ENCODE measurements at regions not wholly inside any gene's neighbourhood (a gene's known extent, or its start where the extent isn't known, plus 50 kb on each side); places are given as distances from the start of the nearest gene placed in this dataset.
A peak's percentile ranks its signal among the peaks of the same experiment; 100 is the strongest.

DNA sequence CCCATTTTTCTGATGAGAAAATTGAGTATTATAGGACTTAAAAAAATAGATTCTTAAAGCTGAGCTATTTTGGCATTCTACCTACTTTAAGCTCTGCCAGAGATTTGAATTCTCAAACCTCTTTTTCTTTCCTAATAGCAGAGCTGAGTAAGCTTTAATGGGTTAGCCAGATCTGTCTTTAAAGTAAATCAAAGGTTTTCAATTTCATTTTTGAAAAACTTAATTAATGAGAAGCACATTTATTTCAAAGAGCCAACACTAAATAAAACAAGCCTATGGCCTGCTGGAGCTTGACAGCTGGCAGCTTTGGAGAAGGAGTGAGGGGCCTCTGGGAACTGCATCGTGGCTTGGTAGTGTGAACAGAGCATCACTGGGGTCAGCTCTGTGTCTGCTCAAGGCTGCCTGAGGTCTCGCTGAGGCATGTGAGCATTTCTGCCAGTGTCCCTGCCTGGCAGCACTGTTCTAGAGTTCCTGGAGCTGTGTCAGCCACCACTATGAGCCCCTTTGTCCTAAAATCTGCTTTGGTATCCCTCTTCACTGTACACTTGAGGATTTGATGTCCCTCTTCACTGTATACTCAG is 50.4 kb upstream of the PRSS23 start:
- Histone ChIP-seq H3K9me2 (ENCODE audit: insufficient read depth) (no peaks in the 10 kb centered on the region), H3K4me2 (no peak overlapping the region), H3K4me3 (no peak overlapping the region), H3K79me2 (ENCODE audit: low read depth) (no peaks in the 10 kb centered on the region), H3K36me3 (ENCODE audit: low read depth) (no peaks in the 10 kb centered on the region), H3K9me3 (ENCODE audit: insufficient read depth, low read depth) (no peaks in the 10 kb centered on the region), H3K4me1 (replicated peaks; ENCODE audit: insufficient read depth) (peaks cover 8% of the 10 kb centered on the region), H3K27me3 (ENCODE audit: insufficient read depth, low read depth) (no peaks in the 10 kb centered on the region), H4K20me1 (ENCODE audit: insufficient read depth) (no peaks in the 10 kb centered on the region), H2AFZ (no peak overlapping the region), H3K27ac (no peak overlapping the region), H3F3A (ENCODE audit: insufficient read depth, low read depth) (peaks cover 4% of the 10 kb centered on the region; the same call in 1 of the 2 replicates)
- ChIA-PET CTCF (no interaction called here), POLR2A (ENCODE audit: unreplicated experiment) (interaction anchor here (0.6 kb wide), 1 partner anchor 40 kb away, joined by 3 read pairs; no protein-coding TSS in a partner anchor)
- no TSS peak for BruUV-seq (replicated peaks)
- intact Hi-C loops (cut with micrococcal nuclease; ENCODE audit: unreplicated experiment) = no loop called here
- no peak for DNase-seq
- TF ChIP-seq EZH2 (IDR thresholded peaks at IDR 0.05; ENCODE audit: low read depth) = no peak
- TF ChIP-seq, protein P1, sequence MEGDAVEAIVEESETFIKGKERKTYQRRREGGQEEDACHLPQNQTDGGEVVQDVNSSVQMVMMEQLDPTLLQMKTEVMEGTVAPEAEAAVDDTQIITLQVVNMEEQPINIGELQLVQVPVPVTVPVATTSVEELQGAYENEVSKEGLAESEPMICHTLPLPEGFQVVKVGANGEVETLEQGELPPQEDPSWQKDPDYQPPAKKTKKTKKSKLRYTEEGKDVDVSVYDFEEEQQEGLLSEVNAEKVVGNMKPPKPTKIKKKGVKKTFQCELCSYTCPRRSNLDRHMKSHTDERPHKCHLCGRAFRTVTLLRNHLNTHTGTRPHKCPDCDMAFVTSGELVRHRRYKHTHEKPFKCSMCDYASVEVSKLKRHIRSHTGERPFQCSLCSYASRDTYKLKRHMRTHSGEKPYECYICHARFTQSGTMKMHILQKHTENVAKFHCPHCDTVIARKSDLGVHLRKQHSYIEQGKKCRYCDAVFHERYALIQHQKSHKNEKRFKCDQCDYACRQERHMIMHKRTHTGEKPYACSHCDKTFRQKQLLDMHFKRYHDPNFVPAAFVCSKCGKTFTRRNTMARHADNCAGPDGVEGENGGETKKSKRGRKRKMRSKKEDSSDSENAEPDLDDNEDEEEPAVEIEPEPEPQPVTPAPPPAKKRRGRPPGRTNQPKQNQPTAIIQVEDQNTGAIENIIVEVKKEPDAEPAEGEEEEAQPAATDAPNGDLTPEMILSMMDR (conservative IDR thresholded peaks at IDR 0.05) = no peak

DNA sequence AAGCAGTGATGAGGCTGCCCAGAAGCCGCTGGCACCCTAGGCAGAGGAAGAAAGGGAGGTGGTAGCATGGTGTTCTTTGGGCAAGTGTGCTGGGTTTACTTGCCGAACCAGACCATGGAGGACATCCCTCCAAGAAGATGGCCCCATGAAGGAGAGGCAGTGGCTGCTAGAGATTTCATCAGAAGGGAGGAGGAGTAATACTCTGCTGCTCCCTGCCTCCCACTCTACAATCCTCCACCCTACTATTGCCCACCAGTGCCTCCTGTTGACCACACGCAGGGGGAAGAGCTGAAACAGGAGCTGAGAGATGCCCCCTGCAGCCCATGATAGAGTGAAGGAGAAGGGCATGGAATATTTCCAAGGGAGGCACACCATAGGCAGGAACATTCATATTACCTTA is 51.0 kb upstream of the PRSS23 start:
- Histone ChIP-seq H3K27me3 (ENCODE audit: insufficient read depth, low read depth) (no peaks in the 10 kb centered on the region), H3K9me3 (ENCODE audit: insufficient read depth, low read depth) (no peaks in the 10 kb centered on the region), H3K9me2 (ENCODE audit: insufficient read depth) (no peaks in the 10 kb centered on the region), H3K4me3 (no peak overlapping the region), H2AFZ (no peak overlapping the region), H3K27ac (no peak overlapping the region), H3K4me2 (no peak overlapping the region), H3K36me3 (ENCODE audit: low read depth) (no peaks in the 10 kb centered on the region), H3K79me2 (ENCODE audit: low read depth) (no peaks in the 10 kb centered on the region), H3F3A (ENCODE audit: insufficient read depth, low read depth) (peaks cover 9% of the 10 kb centered on the region), H4K20me1 (ENCODE audit: insufficient read depth) (no peaks in the 10 kb centered on the region), H3K4me1 (replicated peaks; ENCODE audit: insufficient read depth) (peaks cover 13% of the 10 kb centered on the region)
- ChIA-PET CTCF (no interaction called here), POLR2A (ENCODE audit: unreplicated experiment) (interaction anchor here (0.6 kb wide), 1 partner anchor 41 kb away, joined by 3 read pairs; no protein-coding TSS in a partner anchor)
- DNase-seq = no peak
- intact Hi-C loops (cut with micrococcal nuclease; ENCODE audit: unreplicated experiment) = no loop called here
- BruUV-seq (replicated peaks) = no TSS peak
- TF ChIP-seq, protein P1 (conservative IDR thresholded peaks at IDR 0.05) = 0 out of 2 replicates have a peak, but pooled peaks have one; percentile 14
- no peak for TF ChIP-seq EZH2 (IDR thresholded peaks at IDR 0.05; ENCODE audit: low read depth)

DNA sequence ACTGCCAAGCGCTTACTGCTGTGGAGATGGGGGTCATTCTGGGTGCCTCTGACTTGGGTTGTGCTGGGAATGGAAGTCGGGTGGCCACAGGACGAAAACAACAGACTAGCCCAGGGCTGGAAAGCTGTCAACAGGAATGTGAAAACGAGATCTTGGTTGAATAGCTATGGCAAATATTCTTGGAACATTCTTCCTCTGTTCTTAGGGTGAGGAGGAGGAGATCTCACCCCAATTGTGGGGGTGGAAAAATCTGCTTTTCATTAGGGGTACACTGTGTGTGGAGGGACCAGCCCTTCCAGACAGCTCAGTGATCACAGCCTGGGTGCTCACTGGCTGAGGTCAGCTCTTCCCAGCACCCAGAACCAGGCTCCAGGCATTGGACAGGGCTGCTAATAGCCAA is 52.0 kb upstream of the PRSS23 start:
- H2AFZ ChIP-seq = no peak overlapping the region
- BruUV-seq (replicated peaks) = no TSS peak
- H3K9me3 ChIP-seq (ENCODE audit: insufficient read depth, low read depth) = no peaks in the 10 kb centered on the region
- no peaks in the 10 kb centered on the region for H4K20me1 ChIP-seq (ENCODE audit: insufficient read depth)
- H3K27ac ChIP-seq = no peak overlapping the region
- TF ChIP-seq EZH2 (IDR thresholded peaks at IDR 0.05; ENCODE audit: low read depth) = no peak
- TF ChIP-seq, protein P1 (conservative IDR thresholded peaks at IDR 0.05) = no peak
- no peak overlapping the region for H3K4me3 ChIP-seq
- H3K4me1 ChIP-seq (replicated peaks; ENCODE audit: insufficient read depth) = peaks cover 24% of the 10 kb centered on the region
- no peaks in the 10 kb centered on the region for H3K9me2 ChIP-seq (ENCODE audit: insufficient read depth)
- POLR2A ChIA-PET (ENCODE audit: unreplicated experiment) = no interaction called here
- H3K27me3 ChIP-seq (ENCODE audit: insufficient read depth, low read depth) = no peaks in the 10 kb centered on the region
- no peaks in the 10 kb centered on the region for H3K79me2 ChIP-seq (ENCODE audit: low read depth)
- peaks cover 20% of the 10 kb centered on the region for H3F3A ChIP-seq (ENCODE audit: insufficient read depth, low read depth)
- no peak for DNase-seq
- intact Hi-C loops (cut with micrococcal nuclease; ENCODE audit: unreplicated experiment) = no loop called here
- no peaks in the 10 kb centered on the region for H3K36me3 ChIP-seq (ENCODE audit: low read depth)
- no peak overlapping the region for H3K4me2 ChIP-seq
- CTCF ChIA-PET = no interaction called here

Measured in PC-9 (cell line).